ENCODE measurements at regions not wholly inside any gene's neighbourhood (a gene's known extent, or its start where the extent isn't known, plus 50 kb on each side); places are given as distances from the start of the nearest gene placed in this dataset.

GRCh38 chr17:72445055-72445991 is 324.5 kb downstream of the SOX9 start:
- no peaks in the 10 kb centered on the region for H3K4me1 Mint-ChIP-seq
- no peak overlapping the region for H3K27ac Mint-ChIP-seq
- intact Hi-C loops (cut with micrococcal nuclease) = no loop called here
- peaks cover 0 to 17% of the 10 kb centered on the region in 2 donors for H3K9me3 ChIP-seq (replicated peaks in 1 of 2; ENCODE audit: control insufficient read depth in 1 of 2, insufficient read depth in 1 of 2, low read length in 2 of 2)
- H2AFZ ChIP-seq (ENCODE audit: insufficient read depth, low read depth, low read length, poor library complexity, severe bottlenecking) = no peak overlapping the region
- H3K4me3 Mint-ChIP-seq = no peak overlapping the region
- peaks cover under 1 to 20% (median 10%) of the 10 kb centered on the region in 7 donors for H3K9me3 Mint-ChIP-seq
- H3K36me3 ChIP-seq (replicated peaks in 1 of 2; ENCODE audit: control insufficient read depth in 1 of 2, insufficient read depth in 2 of 2, low read length in 2 of 2) = no peaks in the 10 kb centered on the region
- no peak overlapping the region for H3K9ac ChIP-seq (ENCODE audit: insufficient read depth, low read length, poor library complexity, severe bottlenecking)
- no peak for DNase-seq
- WGBS (ENCODE audit: insufficient coverage) = 94% methylated on average over 21 of the region's 26 CpGs
- no peaks in the 10 kb centered on the region for H3K79me2 ChIP-seq (ENCODE audit: insufficient read depth, low read length)
- peaks cover 0 to 2% (median 1%) of the 10 kb centered on the region in 3 donors for H3K27me3 Mint-ChIP-seq (ENCODE audit: low read depth in 3 of 3)
- no peak overlapping the region for H3K27ac ChIP-seq (ENCODE audit: low read depth in 1 of 2, low read length in 2 of 2)
- no peaks in the 10 kb centered on the region for H3K27me3 ChIP-seq (ENCODE audit: control insufficient read depth in 2 of 2, insufficient read depth in 2 of 2, low read length in 2 of 2)
- H3K4me2 ChIP-seq (replicated peaks; ENCODE audit: extremely low read depth, low read length, poor library complexity, severe bottlenecking) = no peak overlapping the region
- H3K4me1 ChIP-seq (ENCODE audit: control insufficient read depth in 1 of 2, insufficient read depth in 2 of 2, low read length in 2 of 2) = no peaks in the 10 kb centered on the region
- H3K4me3 ChIP-seq (replicated peaks in 1 of 3; ENCODE audit: low read depth in 2 of 3, low read length in 3 of 3) = no peak overlapping the region
- H4K20me1 ChIP-seq (ENCODE audit: insufficient read depth, low read length) = no peaks in the 10 kb centered on the region
- no peaks in the 10 kb centered on the region for H3K36me3 Mint-ChIP-seq
- TF ChIP-seq CTCF (IDR thresholded peaks at IDR 0.05) = no peak

GRCh38 chr17:72446118-72446517 is 325.3 kb downstream of the SOX9 start:
- H3K4me2 ChIP-seq (replicated peaks; ENCODE audit: extremely low read depth, low read length, poor library complexity, severe bottlenecking) = no peak overlapping the region
- H4K20me1 ChIP-seq (ENCODE audit: insufficient read depth, low read length) = no peaks in the 10 kb centered on the region
- Mint-ChIP-seq H3K27ac (no peak overlapping the region), H3K36me3 (no peaks in the 10 kb centered on the region), H3K27me3 (ENCODE audit: low read depth in 3 of 3) (peaks cover 0 to 2% (median 1%) of the 10 kb centered on the region in 3 donors), H3K4me1 (no peaks in the 10 kb centered on the region), H3K9me3 (peaks cover 0 to 18% (median 9%) of the 10 kb centered on the region in 7 donors), H3K4me3 (no peak overlapping the region)
- H3K79me2 ChIP-seq (ENCODE audit: insufficient read depth, low read length) = no peaks in the 10 kb centered on the region
- no peak overlapping the region for H3K27ac ChIP-seq (ENCODE audit: low read depth in 1 of 2, low read length in 2 of 2)
- H3K36me3 ChIP-seq (replicated peaks in 1 of 2; ENCODE audit: control insufficient read depth in 1 of 2, insufficient read depth in 2 of 2, low read length in 2 of 2) = no peaks in the 10 kb centered on the region
- no peaks in the 10 kb centered on the region for H3K4me1 ChIP-seq (ENCODE audit: control insufficient read depth in 1 of 2, insufficient read depth in 2 of 2, low read length in 2 of 2)
- no peak overlapping the region for H3K9ac ChIP-seq (ENCODE audit: insufficient read depth, low read length, poor library complexity, severe bottlenecking)
- no peak for TF ChIP-seq CTCF (IDR thresholded peaks at IDR 0.05)
- intact Hi-C loops (cut with micrococcal nuclease) = no loop called here
- DNase-seq = no peak
- no peak overlapping the region for H2AFZ ChIP-seq (ENCODE audit: insufficient read depth, low read depth, low read length, poor library complexity, severe bottlenecking)
- no peak overlapping the region for H3K4me3 ChIP-seq (replicated peaks in 1 of 3; ENCODE audit: low read depth in 2 of 3, low read length in 3 of 3)
- H3K27me3 ChIP-seq (ENCODE audit: control insufficient read depth in 2 of 2, insufficient read depth in 2 of 2, low read length in 2 of 2) = no peaks in the 10 kb centered on the region
- WGBS (ENCODE audit: insufficient coverage) = 100% methylated on average over 2 of the region's 6 CpGs
- peaks cover 0 to 10% of the 10 kb centered on the region in 2 donors for H3K9me3 ChIP-seq (replicated peaks in 1 of 2; ENCODE audit: control insufficient read depth in 1 of 2, insufficient read depth in 1 of 2, low read length in 2 of 2)
